PC-9 (cell line): ENCODE measurements at regions not wholly inside any gene's neighbourhood (a gene's known extent, or its start where the extent isn't known, plus 50 kb on each side); places are given as distances from the start of the nearest gene placed in this dataset.

Experiments used
- BruUV-seq: library from RNA; stranded (reverse); fragments of 400-500 nt; replicated peaks from 2 replicates; lab custom pipeline; 2021; lab: Mats Ljungman, UMichigan
- CTCF ChIA-PET: fragments of 300-600 bp; sonication (Branson Sonifier 250); formaldehyde crosslinking; loops from one replicate; lab custom pipeline; 2022; ENCODE audit warnings: antibody characterized with exemption; lab: Charles Lee
- POLR2A ChIA-PET: fragments of 300-600 bp; sonication (Branson Sonifier 250); formaldehyde crosslinking; loops from one replicate; lab custom pipeline; 2022; ENCODE audit warnings: antibody characterized with exemption; ENCODE audit not compliant: unreplicated experiment; lab: Charles Lee
- DNase-seq, 2 experiments: peaks; one replicate each; pipeline versions ENCODE4 v3.0.0 to v3.0.0-alpha.2; 2015 to 2022; ENCODE audit warnings: mixed read lengths in 1 of 2
- H2AFZ ChIP-seq: fragments of 200-600 bp; sonication (generic); 2 replicates; pipeline ENCODE4 v1.8.1; 2017; ENCODE audit warnings: antibody characterized with exemption
- H3F3A ChIP-seq: fragments of 200-600 bp; sonication (generic); 2 replicates; pipeline ENCODE4 v1.8.1; 2017; ENCODE audit warnings: antibody characterized with exemption, mild to moderate bottlenecking, low read depth; ENCODE audit not compliant: insufficient read depth
- H3K27ac ChIP-seq: fragments of 200-600 bp; sonication (generic); 2 replicates; pipeline ENCODE4 v1.6.1; 2016; ENCODE audit warnings: mixed run types
- H3K27me3 ChIP-seq: fragments of 200-600 bp; sonication (generic); 2 replicates; pipeline ENCODE4 v1.6.1; 2016; ENCODE audit warnings: low read depth, mixed run types; ENCODE audit not compliant: insufficient read depth
- H3K36me3 ChIP-seq: fragments of 200-600 bp; sonication (generic); 2 replicates; pipeline ENCODE4 v1.6.1; 2016; ENCODE audit warnings: low read depth, mixed run types
- H3K4me1 ChIP-seq: fragments of 200-600 bp; sonication (generic); replicated peaks from 2 replicates; pipeline ENCODE4 v1.6.1; 2016; ENCODE audit warnings: mixed run types; ENCODE audit not compliant: insufficient read depth
- H3K4me2 ChIP-seq: fragments of 200-600 bp; sonication (generic); 2 replicates; pipeline ENCODE4 v1.6.1; 2017; ENCODE audit warnings: mixed run types
- H3K4me3 ChIP-seq: fragments of 200-600 bp; sonication (generic); 2 replicates; pipeline ENCODE4 v1.6.1; 2016; ENCODE audit warnings: mixed run types
- H3K79me2 ChIP-seq: fragments of 200-600 bp; sonication (generic); 2 replicates; pipeline ENCODE4 v1.6.1; 2017; ENCODE audit warnings: low read depth, mixed run types
- H3K9me2 ChIP-seq: fragments of 200-600 bp; sonication (generic); 2 replicates; pipeline ENCODE4 v1.8.1; 2017; ENCODE audit warnings: mild to moderate bottlenecking; ENCODE audit not compliant: insufficient read depth
- H3K9me3 ChIP-seq: fragments of 200-600 bp; sonication (generic); 2 replicates; pipeline ENCODE4 v1.8.1; 2016; ENCODE audit warnings: low read depth; ENCODE audit not compliant: insufficient read depth
- H4K20me1 ChIP-seq: fragments of 200-600 bp; sonication (generic); 2 replicates; pipeline ENCODE4 v1.8.1; 2017; ENCODE audit not compliant: insufficient read depth
- CTCF ChIP-seq: fragments of 200-600 bp; sonication (generic); conservative IDR thresholded peaks from 2 replicates; pipeline ENCODE4 v1.6.1; 2017; ENCODE audit warnings: mixed run types, antibody characterized with exemption, mild to moderate bottlenecking, moderate library complexity
- EZH2 ChIP-seq: fragments of 200-600 bp; sonication (generic); IDR thresholded peaks from 2 replicates; pipeline ENCODE4 v1.8.0; 2017; ENCODE audit warnings: antibody characterized with exemption, low read depth
- intact Hi-C: fragments of 100-400 bp; cut with micrococcal nuclease; formaldehyde crosslinking; loops from one replicate; pipeline ENCODE4 v1.10.0; 2022; ENCODE audit not compliant: unreplicated experiment

- Histone ChIP-seq H3K4me3 (no peak overlapping the region), H3K9me2 (no peaks in the 10 kb centered on the region), H3K9me3 (no peaks in the 10 kb centered on the region), H4K20me1 (no peaks in the 10 kb centered on the region), H2AFZ (no peak overlapping the region), H3K79me2 (no peaks in the 10 kb centered on the region), H3K27me3 (peaks cover 98% of the 10 kb centered on the region), H3K36me3 (no peaks in the 10 kb centered on the region), H3K27ac (no peak overlapping the region), H3K4me1 (no peaks in the 10 kb centered on the region), H3K4me2 (no peak overlapping the region), H3F3A (no peaks in the 10 kb centered on the region)
- ChIA-PET POLR2A (no interaction called here), CTCF (no interaction called here)
- TF ChIP-seq CTCF = no peak
- no peak for TF ChIP-seq EZH2
- intact Hi-C loops = no loop called here
- no peak for DNase-seq
- no TSS peak for BruUV-seq
These were observed 1395.9 kb downstream of the BRD1 start for GRCh38 chr22:48431536-48432315.

- H3F3A ChIP-seq = no peaks in the 10 kb centered on the region
- H3K27ac ChIP-seq = no peak overlapping the region
- ChIA-PET CTCF (no interaction called here), POLR2A (no interaction called here)
- no TSS peak for BruUV-seq
- no peaks in the 10 kb centered on the region for H4K20me1 ChIP-seq
- DNase-seq = no peak
- TF ChIP-seq EZH2 (no peak), CTCF (no peak)
- H3K4me3 ChIP-seq = no peak overlapping the region
- H3K4me2 ChIP-seq = no peak overlapping the region
- H3K27me3 ChIP-seq = peaks cover 98% of the 10 kb centered on the region
- H3K9me2 ChIP-seq = no peaks in the 10 kb centered on the region
- no peak overlapping the region for H2AFZ ChIP-seq
- intact Hi-C loops = no loop called here
- no peaks in the 10 kb centered on the region for H3K4me1 ChIP-seq
- H3K9me3 ChIP-seq = no peaks in the 10 kb centered on the region
- no peaks in the 10 kb centered on the region for H3K36me3 ChIP-seq
- no peaks in the 10 kb centered on the region for H3K79me2 ChIP-seq
These were observed 1396.7 kb downstream of the BRD1 start for GRCh38 chr22:48431014-48431413.

GRCh38 chr22:48429446-48430020 is 1398.1 kb downstream of the BRD1 start:
- Histone ChIP-seq H3K4me3 (no peak overlapping the region), H3F3A (no peaks in the 10 kb centered on the region), H3K27ac (no peak overlapping the region), H3K4me1 (no peaks in the 10 kb centered on the region), H3K9me3 (no peaks in the 10 kb centered on the region), H3K79me2 (no peaks in the 10 kb centered on the region), H3K4me2 (no peak overlapping the region), H3K27me3 (peaks cover 98% of the 10 kb centered on the region), H3K9me2 (no peaks in the 10 kb centered on the region), H2AFZ (no peak overlapping the region), H4K20me1 (no peaks in the 10 kb centered on the region), H3K36me3 (no peaks in the 10 kb centered on the region)
- no peak for TF ChIP-seq EZH2
- TF ChIP-seq CTCF = no peak
- ChIA-PET CTCF (no interaction called here), POLR2A (no interaction called here)
- BruUV-seq = no TSS peak
- DNase-seq = no peak
- intact Hi-C loops = no loop called here
